Coronary artery (tissue), 2 donors: ENCODE measurements at regions not wholly inside any gene's neighbourhood (a gene's known extent, or its start where the extent isn't known, plus 50 kb on each side); places are given as distances from the start of the nearest gene placed in this dataset.

ENCODE experiments used
- DNase-seq: peaks from one replicate; pipeline ENCODE4 v3.0.0-alpha.2; 2017; ENCODE audit warnings: low spot score
- H3K27ac ChIP-seq, 2 donors: fragments of 200-600 bp; sonication (generic); one replicate each; pipeline ENCODE4 v1.5.1; 2016 to 2019
- H3K4me3 ChIP-seq: fragments of 200-600 bp; sonication (generic); 2 replicates; pipeline ENCODE4 v1.5.1; 2016; ENCODE audit warnings: mild to moderate bottlenecking, moderate library complexity
- CTCF ChIP-seq: fragments of 200-600 bp; sonication (generic); IDR thresholded peaks from one replicate; pipeline ENCODE4 v1.5.1; 2019; ENCODE audit warnings: antibody characterized with exemption

GRCh38 chr11:106422583-106422982, 345.1 kb downstream of the AASDHPPT start:
- Histone ChIP-seq H3K27ac (no peak overlapping the region), H3K4me3 (no peak overlapping the region)
- DNase-seq: no peak
- TF ChIP-seq CTCF: no peak

- no peak for TF ChIP-seq CTCF
- Histone ChIP-seq H3K4me3 (no peak overlapping the region), H3K27ac (no peak overlapping the region)
- no peak for DNase-seq
Measured at GRCh38 chr11:106424111-106424510, 346.6 kb downstream of the AASDHPPT start.

- DNase-seq: no peak
- Histone ChIP-seq H3K4me3 (no peak overlapping the region), H3K27ac (no peak overlapping the region)
- no peak for TF ChIP-seq CTCF
Measured at GRCh38 chr11:106425819-106426218, 348.4 kb downstream of the AASDHPPT start.

- no peak overlapping the region for H3K27ac ChIP-seq
- DNase-seq: no peak
- TF ChIP-seq CTCF: no peak
- no peak overlapping the region for H3K4me3 ChIP-seq
Measured at GRCh38 chr11:106426696-106427095, 349.2 kb downstream of the AASDHPPT start.

- H3K27ac ChIP-seq: no peak overlapping the region
- DNase-seq: no peak
- no peak for TF ChIP-seq CTCF
- H3K4me3 ChIP-seq: no peak overlapping the region
Measured at GRCh38 chr11:106427736-106428135, 350.3 kb downstream of the AASDHPPT start.

GRCh38 chr11:106442032-106442431, 364.6 kb downstream of the AASDHPPT start:
- TF ChIP-seq CTCF: no peak

GRCh38 chr11:106446302-106446701, 368.8 kb downstream of the AASDHPPT start:
- no peak for TF ChIP-seq CTCF

More at GRCh38 chr11:106442032-106442431, 364.6 kb downstream of the AASDHPPT start:
- H3K27ac ChIP-seq: no peak overlapping the region
- DNase-seq: no peak
- no peak overlapping the region for H3K4me3 ChIP-seq

More at GRCh38 chr11:106446302-106446701, 368.8 kb downstream of the AASDHPPT start:
- no peak for DNase-seq
- Histone ChIP-seq H3K27ac (no peak overlapping the region), H3K4me3 (no peak overlapping the region)
